ENCODE measurements at regions not wholly inside any gene's neighbourhood (a gene's known extent, or its start where the extent isn't known, plus 50 kb on each side); places are given as distances from the start of the nearest gene placed in this dataset.
A peak's percentile ranks its signal among the peaks of the same experiment; 100 is the strongest.

- TF ChIP-seq MEIS2 (CRISPR knock-in tag; IDR thresholded peaks at IDR 0.05) (no peak), TEAD3 (CRISPR knock-in tag; optimal IDR thresholded peaks at IDR 0.05; ENCODE audit: borderline replicate concordance) (no peak), KLF6 (CRISPR knock-in tag; IDR thresholded peaks at IDR 0.05) (no peak)
These were observed 247.7 kb upstream of the CDIN1 start (continued) for GRCh38 chr15:36331531-36332275.

- intact Hi-C loops (cut with micrococcal nuclease; ENCODE audit: unreplicated experiment) (no loop called here), in situ Hi-C loops (cut with HindIII; ENCODE audit: extremely low pct_ligation_motif_present, low pct_unique_long_range_greater_than_20kb) (no loop called here)
- Histone ChIP-seq H3K9ac (ENCODE audit: insufficient read depth, low read depth, low read length) (no peak overlapping the region), H3K36me3 (replicated peaks in 1 of 2; ENCODE audit: control insufficient read depth in 1 of 2, insufficient read depth in 2 of 2, low read length in 2 of 2) (no peaks in the 10 kb centered on the region), H3K27me3 (ENCODE audit: control insufficient read depth in 1 of 2, insufficient read depth in 2 of 2, low read length in 2 of 2) (peaks cover 0 to 5% of the 10 kb centered on the region in 2 experiments; a peak in 2 of 5 replicates), H3K4me3 (replicated peaks in 1 of 3; ENCODE audit: insufficient read depth in 1 of 3, low read depth in 2 of 3, low read length in 3 of 3) (no peak overlapping the region), H3K9me3 (ENCODE audit: low read length) (no peaks in the 10 kb centered on the region), H2AFZ (ENCODE audit: low read length) (no peak overlapping the region), H3K27ac (ENCODE audit: extremely low read length, insufficient read depth, low read length) (no peak overlapping the region), H3K4me2 (ENCODE audit: low read depth, low read length) (no peak overlapping the region), H3K79me2 (ENCODE audit: insufficient read depth, low read length) (no peaks in the 10 kb centered on the region), H4K20me1 (ENCODE audit: insufficient read depth, low read length) (no peaks in the 10 kb centered on the region), H3K4me1 (ENCODE audit: insufficient read depth, low read length) (no peaks in the 10 kb centered on the region)
- WGBS (ENCODE audit: low lambda C conversion rate), result 0% methylated on average over 2 of the region's 2 CpGs
- ChIA-PET POLR2A (no interaction called here), CTCF (ENCODE audit: low intra/inter-chr PET ratio, low total read pairs) (no interaction called here)
- FAIRE-seq (no peak), DNase-seq (ENCODE audit: low spot score) (no peak), ATAC-seq (no peak)
- BruUV-seq (replicated peaks), result no TSS peak
- TF ChIP-seq MAFK (conservative IDR thresholded peaks at IDR 0.05 in 1 of 2, IDR thresholded peaks at IDR 0.05 in 1 of 2; ENCODE audit: low read length in 2 of 2), result peak; percentile 51 to 71; a peak in 3 of 4 replicates
- no peak for TF ChIP-seq SKIL (CRISPR knock-in tag; IDR thresholded peaks at IDR 0.05; ENCODE audit: borderline replicate concordance)
- peak; percentile 64 for TF ChIP-seq MAFF (IDR thresholded peaks at IDR 0.05; ENCODE audit: low read depth, low read length)
- no peak for TF ChIP-seq CC2D1A (CRISPR knock-in tag; IDR thresholded peaks at IDR 0.05)
These were observed 247.1 kb upstream of the CDIN1 start for GRCh38 chr15:36332301-36332700.

Measured in HepG2 (cell line).